ENCODE measurements at regions not wholly inside any gene's neighbourhood (a gene's known extent, or its start where the extent isn't known, plus 50 kb on each side); places are given as distances from the start of the nearest gene placed in this dataset.

GRCh38 chr5:152083231-152083630, 158.6 kb upstream of the GLRA1 start:
- TF ChIP-seq POLR2A (IDR thresholded peaks at IDR 0.05): no peak
- TF ChIP-seq CTCF (IDR thresholded peaks at IDR 0.05): no peak

All from adrenal gland (tissue), 5 donors.